ENCODE measurements at regions not wholly inside any gene's neighbourhood (a gene's known extent, or its start where the extent isn't known, plus 50 kb on each side); places are given as distances from the start of the nearest gene placed in this dataset.

GRCh38 chr14:58966997-58967396 lies 221.5 kb upstream of the DAAM1 start:
- DNase-seq (ENCODE audit: low read depth, low spot score) = no peak
- Histone ChIP-seq H2AFZ (ENCODE audit: low read depth, low read length) (no peak overlapping the region), H3K27ac (ENCODE audit: insufficient read depth, low read depth, low read length) (no peak overlapping the region), H3K4me1 (ENCODE audit: control insufficient read depth, extremely low read depth, insufficient read depth, low read length) (no peaks in the 10 kb centered on the region), H3K9ac (replicated peaks; ENCODE audit: extremely low read depth, insufficient read depth, low read length) (no peak overlapping the region), H3K9me1 (replicated peaks; ENCODE audit: control insufficient read depth, extremely low read depth, insufficient read depth, low read length) (no peaks in the 10 kb centered on the region), H3K9me3 (replicated peaks; ENCODE audit: control insufficient read depth, insufficient read depth, low read length) (no peaks in the 10 kb centered on the region), H3K4me2 (ENCODE audit: insufficient read depth, low read length) (no peak overlapping the region), H3K79me2 (ENCODE audit: control insufficient read depth, insufficient read depth, low read length) (no peaks in the 10 kb centered on the region), H4K20me1 (replicated peaks; ENCODE audit: control insufficient read depth, extremely low read depth, insufficient read depth, low read length) (no peaks in the 10 kb centered on the region), H3K27me3 (ENCODE audit: control insufficient read depth in 2 of 2, insufficient read depth in 2 of 2, low read length in 2 of 2) (no peaks in the 10 kb centered on the region), H3K4me3 (replicated peaks in 1 of 3; ENCODE audit: insufficient read depth in 1 of 3, low read depth in 1 of 3, low read length in 3 of 3) (no peak overlapping the region), H3K36me3 (ENCODE audit: control insufficient read depth in 2 of 2, extremely low read depth in 1 of 2, insufficient read depth in 2 of 2, low read length in 2 of 2) (no peaks in the 10 kb centered on the region)
- TF ChIP-seq JUN (IDR thresholded peaks at IDR 0.05; ENCODE audit: borderline replicate concordance, insufficient read depth, insufficient read length, low read depth) (no peak), POLR2AphosphoS5 (IDR thresholded peaks at IDR 0.05; ENCODE audit: insufficient read depth, low read depth, low read length) (no peak), EZH2 (IDR thresholded peaks at IDR 0.05; ENCODE audit: borderline replicate concordance, low read depth, low read length, severe bottlenecking) (no peak), POLR2A (IDR thresholded peaks at IDR 0.05; ENCODE audit: low read depth, low read length) (no peak), GATA2 (IDR thresholded peaks at IDR 0.05; ENCODE audit: insufficient read depth, insufficient read length, low read depth, low read length) (no peak), FOS (IDR thresholded peaks at IDR 0.05; ENCODE audit: borderline replicate concordance, insufficient read depth, low read length) (no peak), MYC (IDR thresholded peaks at IDR 0.05; ENCODE audit: low read depth, low read length) (no peak), MAX (IDR thresholded peaks at IDR 0.05; ENCODE audit: insufficient read depth, insufficient read length) (no peak)
- TF ChIP-seq, protein P1, sequence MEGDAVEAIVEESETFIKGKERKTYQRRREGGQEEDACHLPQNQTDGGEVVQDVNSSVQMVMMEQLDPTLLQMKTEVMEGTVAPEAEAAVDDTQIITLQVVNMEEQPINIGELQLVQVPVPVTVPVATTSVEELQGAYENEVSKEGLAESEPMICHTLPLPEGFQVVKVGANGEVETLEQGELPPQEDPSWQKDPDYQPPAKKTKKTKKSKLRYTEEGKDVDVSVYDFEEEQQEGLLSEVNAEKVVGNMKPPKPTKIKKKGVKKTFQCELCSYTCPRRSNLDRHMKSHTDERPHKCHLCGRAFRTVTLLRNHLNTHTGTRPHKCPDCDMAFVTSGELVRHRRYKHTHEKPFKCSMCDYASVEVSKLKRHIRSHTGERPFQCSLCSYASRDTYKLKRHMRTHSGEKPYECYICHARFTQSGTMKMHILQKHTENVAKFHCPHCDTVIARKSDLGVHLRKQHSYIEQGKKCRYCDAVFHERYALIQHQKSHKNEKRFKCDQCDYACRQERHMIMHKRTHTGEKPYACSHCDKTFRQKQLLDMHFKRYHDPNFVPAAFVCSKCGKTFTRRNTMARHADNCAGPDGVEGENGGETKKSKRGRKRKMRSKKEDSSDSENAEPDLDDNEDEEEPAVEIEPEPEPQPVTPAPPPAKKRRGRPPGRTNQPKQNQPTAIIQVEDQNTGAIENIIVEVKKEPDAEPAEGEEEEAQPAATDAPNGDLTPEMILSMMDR (IDR thresholded peaks at IDR 0.05; ENCODE audit: extremely low read depth in 1 of 2, insufficient read depth in 1 of 2, low read depth in 1 of 2, low read length in 2 of 2) = no peak
- intact Hi-C loops (cut with micrococcal nuclease) = no loop called here
- dilution Hi-C loops (cut with MboI; ENCODE audit: extremely low pct_ligation_motif_present, low sequenced_read_pairs) = no loop called here
- ChIA-PET CTCF (interaction anchor here (1.7 kb wide), 1 partner anchor 466 kb away, joined by 7 read pairs; no protein-coding TSS in a partner anchor), POLR2A (no interaction called here)
- no peak for FAIRE-seq
- BruUV-seq (replicated peaks) = no TSS peak
